PC-3 (cell line): ENCODE measurements at regions not wholly inside any gene's neighbourhood (a gene's known extent, or its start where the extent isn't known, plus 50 kb on each side); places are given as distances from the start of the nearest gene placed in this dataset.

Experiments used
- ATAC-seq: fragments of 200-7000 bp; cut with Tn5 transposase; 2 replicates; pipeline ENCODE4 v1.9.1; 2020; ENCODE audit warnings: mild to moderate bottlenecking, moderate library complexity
- BruUV-seq: library from RNA; stranded (reverse); fragments of 400-500 nt; replicated peaks from 2 replicates; lab custom pipeline; 2021; lab: Mats Ljungman, UMichigan
- CTCF ChIA-PET: fragments of 300-600 bp; sonication (Branson Sonifier 250); formaldehyde crosslinking; loops from one replicate; lab custom pipeline; 2022; ENCODE audit warnings: antibody characterized with exemption; lab: Charles Lee
- POLR2A ChIA-PET: fragments of 300-600 bp; sonication (Branson Sonifier 250); formaldehyde crosslinking; loops from one replicate; lab custom pipeline; 2022; ENCODE audit warnings: antibody characterized with exemption; ENCODE audit not compliant: unreplicated experiment; lab: Charles Lee
- DNase-seq: peaks from one replicate; pipeline ENCODE4 v3.0.0-alpha.2; 2015
- H2AFZ ChIP-seq: fragments of 300-600 bp; sonication (generic); 2 replicates; pipeline ENCODE4 v1.6.0; 2016; ENCODE audit warnings: antibody characterized with exemption, low read length
- H3F3A ChIP-seq: fragments of 300-600 bp; sonication (generic); one replicate; pipeline ENCODE4 v1.6.0; 2017; ENCODE audit warnings: antibody characterized with exemption, low read length, control low read depth, mild to moderate bottlenecking; ENCODE audit not compliant: unreplicated experiment
- H3K27ac ChIP-seq: fragments of 300-600 bp; sonication (generic); 2 replicates; pipeline ENCODE4 v1.5.1; 2016; ENCODE audit warnings: mild to moderate bottlenecking, low read length
- H3K27me3 ChIP-seq: fragments of 300-600 bp; sonication (generic); 2 replicates; pipeline ENCODE4 v1.6.1; 2016; ENCODE audit warnings: low read length, mixed read lengths
- H3K36me3 ChIP-seq: fragments of 300-600 bp; sonication (generic); 2 replicates; pipeline ENCODE4 v1.6.1; 2016; ENCODE audit warnings: low read depth, mixed run types, low read length, mixed read lengths
- H3K4me1 ChIP-seq: fragments of 300-600 bp; sonication (generic); 2 replicates; pipeline ENCODE4 v1.5.1; 2016; ENCODE audit warnings: low read length; ENCODE audit not compliant: insufficient read depth
- H3K4me2 ChIP-seq: fragments of 300-600 bp; sonication (generic); 2 replicates; pipeline ENCODE4 v1.6.0; 2016; ENCODE audit warnings: low read length
- H3K4me3 ChIP-seq: fragments of 300-600 bp; sonication (generic); 2 replicates; pipeline ENCODE4 v1.5.1; 2016; ENCODE audit warnings: mild to moderate bottlenecking, low read length, mixed read lengths
- H3K79me2 ChIP-seq: fragments of 300-600 bp; sonication (generic); 2 replicates; pipeline ENCODE4 v1.6.1; 2017; ENCODE audit warnings: low read length, mixed read lengths
- H3K9ac ChIP-seq: fragments of 300-600 bp; sonication (generic); 2 replicates; pipeline ENCODE4 v1.6.0; 2016; ENCODE audit warnings: mild to moderate bottlenecking, low read length
- H3K9me2 ChIP-seq: fragments of 300-600 bp; sonication (generic); replicated peaks from 2 replicates; pipeline ENCODE4 v1.6.1; 2016; ENCODE audit warnings: mixed run types, low read length, mixed read lengths
- H3K9me3 ChIP-seq: fragments of 300-600 bp; sonication (generic); 2 replicates; pipeline ENCODE4 v1.6.1; 2016; ENCODE audit warnings: low read length, mixed read lengths
- H4K20me1 ChIP-seq: fragments of 300-600 bp; sonication (generic); 2 replicates; pipeline ENCODE4 v1.6.1; 2016; ENCODE audit warnings: low read length, mixed read lengths
- CTCF ChIP-seq: fragments of 300-600 bp; sonication (generic); conservative IDR thresholded peaks from 2 replicates; pipeline ENCODE4 v1.5.1; 2017; ENCODE audit warnings: antibody characterized with exemption, low read depth, mild to moderate bottlenecking, low read length
- EZH2 ChIP-seq: fragments of 300-600 bp; sonication (generic); IDR thresholded peaks from one replicate; pipeline ENCODE4 v1.6.1; 2017; ENCODE audit warnings: antibody characterized with exemption, mild to moderate bottlenecking, low read length; ENCODE audit not compliant: unreplicated experiment
- EZH2phosphoT487 ChIP-seq: fragments of 300-600 bp; sonication (generic); IDR thresholded peaks from 2 replicates; pipeline ENCODE4 v1.6.1; 2018; ENCODE audit warnings: mild to moderate bottlenecking, antibody characterized with exemption, low read length, borderline replicate concordance
- intact Hi-C: fragments of 100-400 bp; cut with micrococcal nuclease; formaldehyde crosslinking; loops from 2 replicates; pipeline ENCODE4 v1.9.0; 2023

GRCh38 chr6:87897663-87898062, 150.0 kb upstream of the SPACA1 start:
- POLR2A ChIA-PET: no interaction called here
- intact Hi-C loops: no loop called here
- Histone ChIP-seq H3K27ac (no peak overlapping the region), H3K36me3 (no peaks in the 10 kb centered on the region), H3F3A (no peaks in the 10 kb centered on the region), H4K20me1 (no peaks in the 10 kb centered on the region), H3K4me2 (no peak overlapping the region), H3K9me3 (no peaks in the 10 kb centered on the region), H2AFZ (no peak overlapping the region), H3K9ac (no peak overlapping the region), H3K4me3 (no peak overlapping the region), H3K4me1 (no peaks in the 10 kb centered on the region), H3K9me2 (no peaks in the 10 kb centered on the region), H3K79me2 (no peaks in the 10 kb centered on the region), H3K27me3 (no peaks in the 10 kb centered on the region)
- ATAC-seq (no peak), DNase-seq (no peak)
- CTCF ChIA-PET: no interaction called here
- TF ChIP-seq CTCF (no peak), EZH2phosphoT487 (no peak), EZH2 (no peak)
- BruUV-seq: no TSS peak

- ChIA-PET CTCF (no interaction called here), POLR2A (no interaction called here)
- BruUV-seq: no TSS peak
- Histone ChIP-seq H3F3A (no peaks in the 10 kb centered on the region), H3K4me3 (no peak overlapping the region), H3K79me2 (no peaks in the 10 kb centered on the region), H3K9me3 (no peaks in the 10 kb centered on the region), H3K36me3 (no peaks in the 10 kb centered on the region), H3K27me3 (no peaks in the 10 kb centered on the region), H4K20me1 (no peaks in the 10 kb centered on the region), H3K4me2 (no peak overlapping the region), H2AFZ (no peak overlapping the region), H3K9me2 (no peaks in the 10 kb centered on the region), H3K4me1 (no peaks in the 10 kb centered on the region), H3K9ac (no peak overlapping the region), H3K27ac (no peak overlapping the region)
- intact Hi-C loops: no loop called here
- TF ChIP-seq CTCF (no peak), EZH2phosphoT487 (no peak), EZH2 (no peak)
- no peak for DNase-seq
- ATAC-seq: no peak
Observed at GRCh38 chr6:87897013-87897412, 150.6 kb upstream of the SPACA1 start.

- Histone ChIP-seq H3K27ac (no peak overlapping the region), H3K9ac (no peak overlapping the region), H3K36me3 (no peaks in the 10 kb centered on the region), H3K4me2 (no peak overlapping the region), H3K9me3 (no peaks in the 10 kb centered on the region), H3K4me1 (no peaks in the 10 kb centered on the region), H3K9me2 (no peaks in the 10 kb centered on the region), H4K20me1 (no peaks in the 10 kb centered on the region), H3K27me3 (peaks cover 25% of the 10 kb centered on the region), H3F3A (no peaks in the 10 kb centered on the region), H3K79me2 (no peaks in the 10 kb centered on the region), H3K4me3 (no peak overlapping the region), H2AFZ (no peak overlapping the region)
- intact Hi-C loops: no loop called here
- no peak for ATAC-seq
- DNase-seq: no peak
- TF ChIP-seq CTCF (no peak), EZH2 (no peak), EZH2phosphoT487 (no peak)
- POLR2A ChIA-PET: no interaction called here
- CTCF ChIA-PET: no interaction called here
- no TSS peak for BruUV-seq
Observed at GRCh38 chr6:87887266-87887665, 160.4 kb upstream of the SPACA1 start.
